Keratinocyte (primary cell): ENCODE measurements at regions not wholly inside any gene's neighbourhood (a gene's known extent, or its start where the extent isn't known, plus 50 kb on each side); places are given as distances from the start of the nearest gene placed in this dataset.

Experiments used
- DNase-seq: peaks from one replicate; pipeline ENCODE4 v3.0.0-alpha.2; 2011; ENCODE audit warnings: low read depth, missing footprints, low spot score
- FAIRE-seq: peaks from 2 replicates; lab custom pipeline; 2011; peaks lifted over from hg19 to GRCh38; lab: Jason Lieb, UNC
- H2AFZ ChIP-seq: 2 replicates; pipeline ENCODE4 v1.6.0; 2012; ENCODE audit warnings: low read length, control low read depth, inconsistent platforms; ENCODE audit not compliant: control insufficient read depth
- H3K27ac ChIP-seq: 2 replicates; pipeline ENCODE4 v1.5.1; 2011; ENCODE audit warnings: low read length; ENCODE audit not compliant: control insufficient read depth, insufficient read depth
- H3K27me3 ChIP-seq: 3 replicates; pipeline ENCODE4 v1.6.0; 2011; ENCODE audit warnings: low read length; ENCODE audit not compliant: control insufficient read depth, insufficient read depth; ENCODE audit errors: extremely low read depth
- H3K36me3 ChIP-seq, 2 experiments: 2 replicates in 1 of 2; 3 replicates in 1 of 2; pipeline ENCODE4 v1.5.1; 2011; ENCODE audit warnings: low read length in 2 of 2, mild to moderate bottlenecking in 1 of 2; ENCODE audit not compliant: control insufficient read depth in 2 of 2, insufficient read depth in 2 of 2; ENCODE audit errors: extremely low read depth in 1 of 2
- H3K4me1 ChIP-seq: 3 replicates; pipeline ENCODE4 v1.5.1; 2011; ENCODE audit warnings: low read length; ENCODE audit not compliant: control insufficient read depth, insufficient read depth; ENCODE audit errors: extremely low read depth
- H3K4me2 ChIP-seq: 3 replicates; pipeline ENCODE4 v1.6.0; 2011; ENCODE audit warnings: low read depth, low read length; ENCODE audit not compliant: control insufficient read depth, insufficient read depth; ENCODE audit errors: extremely low read depth
- H3K4me3 ChIP-seq, 3 experiments: fragments of 200-600 bp in 1 of 3; sonication (generic) in 1 of 3; 2 replicates in 2 of 3; 3 replicates in 1 of 3; pipeline ENCODE4 v1.5.1; 2011 to 2016; ENCODE audit warnings: low read length in 3 of 3, mild to moderate bottlenecking in 3 of 3, control low read depth in 2 of 3, inconsistent platforms in 1 of 3, low read depth in 1 of 3, mixed read lengths in 1 of 3, mixed run types in 1 of 3, moderate library complexity in 1 of 3; ENCODE audit not compliant: control insufficient read depth in 2 of 3, insufficient read depth in 2 of 3; ENCODE audit errors: extremely low read depth in 1 of 3
- H3K79me2 ChIP-seq: 2 replicates; pipeline ENCODE4 v1.6.0; 2012; ENCODE audit warnings: low read length; ENCODE audit not compliant: control insufficient read depth, insufficient read depth
- H3K9ac ChIP-seq: 3 replicates; pipeline ENCODE4 v1.6.0; 2011; ENCODE audit warnings: low read length; ENCODE audit not compliant: control insufficient read depth, insufficient read depth; ENCODE audit errors: extremely low read depth
- H3K9me1 ChIP-seq: 3 replicates; pipeline ENCODE4 v1.6.0; 2011; ENCODE audit warnings: low read length; ENCODE audit not compliant: control insufficient read depth, insufficient read depth; ENCODE audit errors: extremely low read depth
- H3K9me3 ChIP-seq: 2 replicates; pipeline ENCODE4 v1.5.1; 2012; ENCODE audit warnings: low read depth, low read length; ENCODE audit not compliant: control insufficient read depth
- H4K20me1 ChIP-seq: 3 replicates; pipeline ENCODE4 v1.6.0; 2011; ENCODE audit warnings: low read length; ENCODE audit not compliant: control insufficient read depth, insufficient read depth; ENCODE audit errors: extremely low read depth
- EZH2 ChIP-seq: IDR thresholded peaks from one replicate; pipeline ENCODE4 v1.6.1; 2012; ENCODE audit warnings: inconsistent platforms, mild to moderate bottlenecking, low read length, moderate library complexity
- dilution Hi-C: fragments of 300-500 bp; cut with MboI; formaldehyde crosslinking; loops from one replicate; pipeline ENCODE4 v1.7.0; 2020; ENCODE audit warnings: low sequenced_read_pairs; ENCODE audit not compliant: extremely low pct_ligation_motif_present
- TF ChIP-seq, protein P1 (sequence below), 3 experiments: IDR thresholded peaks in 1 of 3; conservative IDR thresholded peaks in 1 of 3; optimal IDR thresholded peaks in 1 of 3; 2 replicates in 2 of 3; 3 replicates in 1 of 3; pipeline versions ENCODE3 to v1.5.1; 2011; ENCODE audit warnings: low read length in 3 of 3, mild to moderate bottlenecking in 3 of 3, moderate library complexity in 2 of 3, control low read depth in 1 of 3, inconsistent platforms in 1 of 3; ENCODE audit not compliant: insufficient read depth in 2 of 3; ENCODE audit errors: extremely low read depth in 1 of 3

DNA sequence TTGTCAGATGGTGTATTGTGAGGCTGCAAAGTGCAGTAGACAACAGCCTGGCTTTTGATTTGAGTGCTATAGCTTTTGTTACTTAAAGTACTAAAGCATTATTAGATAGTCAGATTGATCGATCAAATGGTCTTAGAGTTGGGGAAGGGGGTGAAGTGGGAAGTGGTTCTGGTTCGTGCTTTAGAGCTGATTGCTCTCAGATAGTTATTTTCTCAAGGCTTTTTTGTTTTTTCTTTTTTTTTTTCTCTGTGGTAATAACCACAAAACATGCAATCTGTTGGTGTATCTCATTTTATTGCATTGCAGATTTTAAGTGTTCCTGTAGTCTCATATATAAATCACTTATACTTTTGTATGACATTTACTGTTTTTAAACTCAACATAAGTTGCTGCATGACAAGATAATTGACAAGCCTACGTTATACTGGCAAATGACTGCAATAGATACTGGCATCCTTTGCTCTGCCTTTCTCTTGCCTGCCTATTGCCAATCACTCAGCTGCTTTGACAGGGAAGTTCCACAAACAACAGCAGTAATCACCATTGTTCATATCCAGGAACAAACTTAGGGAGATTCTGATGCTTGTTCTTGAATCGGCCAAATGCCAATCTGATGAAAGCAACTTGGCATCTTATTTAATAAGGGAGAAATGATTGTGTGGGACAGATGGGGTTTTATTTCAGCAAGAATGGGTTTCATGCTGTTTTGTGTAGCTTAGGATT lies 125.0 kb upstream of the B3GALT2 start:
- dilution Hi-C loops, result no loop called here
- no peak for FAIRE-seq
- no peak overlapping the region for H3K4me3 ChIP-seq

DNA sequence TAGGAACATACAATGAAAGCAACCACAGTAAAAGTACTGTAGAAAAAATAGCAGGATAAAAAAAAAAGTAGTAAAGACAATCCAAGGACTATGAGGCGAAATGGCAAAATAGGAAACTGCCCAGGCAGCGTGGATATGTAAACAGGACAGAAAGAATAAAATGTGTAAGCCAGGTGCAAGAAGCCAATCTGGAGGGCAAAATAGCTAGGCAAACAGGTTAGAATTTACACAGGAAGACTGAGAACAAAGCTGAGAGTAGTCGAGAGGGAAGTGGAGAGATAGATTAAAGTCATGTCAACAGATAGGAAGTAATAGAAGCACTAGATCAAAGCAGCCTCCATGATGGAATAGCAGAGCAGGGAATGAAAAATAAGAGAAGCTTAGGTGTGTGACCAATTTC lies 124.2 kb upstream of the B3GALT2 start:
- H3K4me1 ChIP-seq, result no peaks in the 10 kb centered on the region
- no peak for FAIRE-seq
- H3K79me2 ChIP-seq, result no peaks in the 10 kb centered on the region
- no peak overlapping the region for H3K27ac ChIP-seq
- H3K9me1 ChIP-seq, result no peaks in the 10 kb centered on the region
- no peaks in the 10 kb centered on the region for H4K20me1 ChIP-seq
- dilution Hi-C loops, result no loop called here
- H2AFZ ChIP-seq, result no peak overlapping the region
- no peaks in the 10 kb centered on the region for H3K36me3 ChIP-seq
- no peak overlapping the region for H3K4me3 ChIP-seq
- H3K4me2 ChIP-seq, result no peak overlapping the region
- TF ChIP-seq, protein P1, sequence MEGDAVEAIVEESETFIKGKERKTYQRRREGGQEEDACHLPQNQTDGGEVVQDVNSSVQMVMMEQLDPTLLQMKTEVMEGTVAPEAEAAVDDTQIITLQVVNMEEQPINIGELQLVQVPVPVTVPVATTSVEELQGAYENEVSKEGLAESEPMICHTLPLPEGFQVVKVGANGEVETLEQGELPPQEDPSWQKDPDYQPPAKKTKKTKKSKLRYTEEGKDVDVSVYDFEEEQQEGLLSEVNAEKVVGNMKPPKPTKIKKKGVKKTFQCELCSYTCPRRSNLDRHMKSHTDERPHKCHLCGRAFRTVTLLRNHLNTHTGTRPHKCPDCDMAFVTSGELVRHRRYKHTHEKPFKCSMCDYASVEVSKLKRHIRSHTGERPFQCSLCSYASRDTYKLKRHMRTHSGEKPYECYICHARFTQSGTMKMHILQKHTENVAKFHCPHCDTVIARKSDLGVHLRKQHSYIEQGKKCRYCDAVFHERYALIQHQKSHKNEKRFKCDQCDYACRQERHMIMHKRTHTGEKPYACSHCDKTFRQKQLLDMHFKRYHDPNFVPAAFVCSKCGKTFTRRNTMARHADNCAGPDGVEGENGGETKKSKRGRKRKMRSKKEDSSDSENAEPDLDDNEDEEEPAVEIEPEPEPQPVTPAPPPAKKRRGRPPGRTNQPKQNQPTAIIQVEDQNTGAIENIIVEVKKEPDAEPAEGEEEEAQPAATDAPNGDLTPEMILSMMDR (optimal IDR thresholded peaks at IDR 0.05 in 1 of 3, IDR thresholded peaks at IDR 0.05 in 1 of 3, conservative IDR thresholded peaks at IDR 0.05 in 1 of 3; ENCODE audit: extremely low read depth in 1 of 3, insufficient read depth in 2 of 3, low read length in 3 of 3), result no peak
- no peak for TF ChIP-seq EZH2
- no peaks in the 10 kb centered on the region for H3K9me3 ChIP-seq
- no peak for DNase-seq
- no peaks in the 10 kb centered on the region for H3K27me3 ChIP-seq
- H3K9ac ChIP-seq, result no peak overlapping the region

More for the DNA sequence above, 125.0 kb upstream of the B3GALT2 start:
- no peak overlapping the region for H3K27ac ChIP-seq
- no peaks in the 10 kb centered on the region for H4K20me1 ChIP-seq
- TF ChIP-seq, protein P1 (optimal IDR thresholded peaks at IDR 0.05 in 1 of 3, IDR thresholded peaks at IDR 0.05 in 1 of 3, conservative IDR thresholded peaks at IDR 0.05 in 1 of 3; ENCODE audit: extremely low read depth in 1 of 3, insufficient read depth in 2 of 3, low read length in 3 of 3), result no peak
- TF ChIP-seq EZH2, result no peak
- no peaks in the 10 kb centered on the region for H3K79me2 ChIP-seq
- no peak overlapping the region for H3K9ac ChIP-seq
- H3K9me1 ChIP-seq, result no peaks in the 10 kb centered on the region
- H3K9me3 ChIP-seq, result no peaks in the 10 kb centered on the region
- no peaks in the 10 kb centered on the region for H3K27me3 ChIP-seq
- H3K36me3 ChIP-seq, result no peaks in the 10 kb centered on the region
- no peak overlapping the region for H3K4me2 ChIP-seq
- no peaks in the 10 kb centered on the region for H3K4me1 ChIP-seq
- no peak for DNase-seq
- H2AFZ ChIP-seq, result no peak overlapping the region
